Upper lobe of left lung (tissue), 4 donors: ENCODE measurements at regions not wholly inside any gene's neighbourhood (a gene's known extent, or its start where the extent isn't known, plus 50 kb on each side); places are given as distances from the start of the nearest gene placed in this dataset.

Experiments
- EP300 ChIP-seq, 4 donors: sonication (generic); formaldehyde crosslinking; IDR thresholded peaks; one replicate each; pipeline ENCODE4 v1.5.1; 2017; ENCODE audit warnings: antibody characterized with exemption in 4 of 4, control low read depth in 2 of 4
- POLR2A ChIP-seq, 4 donors: fragments of 450-650 bp; IDR thresholded peaks; one replicate each; pipeline ENCODE4 v1.5.1; 2016 to 2017; ENCODE audit warnings: antibody characterized with exemption in 4 of 4, mild to moderate bottlenecking in 2 of 4
- POLR2AphosphoS5 ChIP-seq, 2 donors: sonication (generic); formaldehyde crosslinking; IDR thresholded peaks; one replicate each; pipeline ENCODE4 v1.5.1; 2017; ENCODE audit warnings: antibody characterized with exemption in 2 of 2
- TF ChIP-seq, protein P1 (sequence below), 6 experiments: fragments of 450-650 bp in 4 of 6; fragments of 200-600 bp in 2 of 6; sonication (generic) in 2 of 6; IDR thresholded peaks; one replicate each; pipeline ENCODE4 v1.5.1; 2016 to 2019; ENCODE audit warnings: antibody characterized with exemption in 6 of 6

DNA sequence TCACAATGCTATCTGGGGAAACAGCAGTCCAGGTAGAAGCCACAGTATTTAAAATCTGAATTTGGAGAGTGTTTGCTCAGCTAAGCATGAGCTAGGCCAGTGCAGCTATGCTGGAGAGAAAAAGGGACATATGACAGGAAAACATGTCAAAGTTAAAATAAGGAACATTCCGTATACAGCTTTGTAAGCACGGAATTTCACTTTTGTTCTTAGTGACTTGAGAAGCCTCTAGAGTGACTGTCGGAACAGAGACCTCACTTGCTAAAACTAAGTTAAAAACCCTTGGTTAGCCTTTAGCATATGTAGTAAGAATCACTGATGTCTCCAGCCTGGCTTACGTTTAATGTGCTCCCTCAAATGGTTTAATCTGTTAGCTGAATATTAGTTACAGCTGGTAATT, 661.7 kb downstream of the KCNT2 start:
- TF ChIP-seq POLR2AphosphoS5 (IDR thresholded peaks at IDR 0.05): no peak
- no peak for TF ChIP-seq POLR2A (IDR thresholded peaks at IDR 0.05)
- TF ChIP-seq, protein P1, sequence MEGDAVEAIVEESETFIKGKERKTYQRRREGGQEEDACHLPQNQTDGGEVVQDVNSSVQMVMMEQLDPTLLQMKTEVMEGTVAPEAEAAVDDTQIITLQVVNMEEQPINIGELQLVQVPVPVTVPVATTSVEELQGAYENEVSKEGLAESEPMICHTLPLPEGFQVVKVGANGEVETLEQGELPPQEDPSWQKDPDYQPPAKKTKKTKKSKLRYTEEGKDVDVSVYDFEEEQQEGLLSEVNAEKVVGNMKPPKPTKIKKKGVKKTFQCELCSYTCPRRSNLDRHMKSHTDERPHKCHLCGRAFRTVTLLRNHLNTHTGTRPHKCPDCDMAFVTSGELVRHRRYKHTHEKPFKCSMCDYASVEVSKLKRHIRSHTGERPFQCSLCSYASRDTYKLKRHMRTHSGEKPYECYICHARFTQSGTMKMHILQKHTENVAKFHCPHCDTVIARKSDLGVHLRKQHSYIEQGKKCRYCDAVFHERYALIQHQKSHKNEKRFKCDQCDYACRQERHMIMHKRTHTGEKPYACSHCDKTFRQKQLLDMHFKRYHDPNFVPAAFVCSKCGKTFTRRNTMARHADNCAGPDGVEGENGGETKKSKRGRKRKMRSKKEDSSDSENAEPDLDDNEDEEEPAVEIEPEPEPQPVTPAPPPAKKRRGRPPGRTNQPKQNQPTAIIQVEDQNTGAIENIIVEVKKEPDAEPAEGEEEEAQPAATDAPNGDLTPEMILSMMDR (IDR thresholded peaks at IDR 0.05): no peak
- TF ChIP-seq EP300 (IDR thresholded peaks at IDR 0.05): no peak
